Heart right ventricle (tissue), 16 donors: ENCODE measurements at regions not wholly inside any gene's neighbourhood (a gene's known extent, or its start where the extent isn't known, plus 50 kb on each side); places are given as distances from the start of the nearest gene placed in this dataset.

Source experiments
- ATAC-seq, 8 donors: fragments of 200-7000 bp; cut with Tn5 transposase; one replicate each; pipeline ENCODE4 v1.9.1; 2020; ENCODE audit warnings: mild to moderate bottlenecking in 8 of 8, moderate library complexity in 8 of 8, moderate number of reproducible peaks in 1 of 8
- DNase-seq, 2 donors: peaks; one replicate each; pipeline ENCODE4 v3.0.0-alpha.2; 2020
- H3K27ac ChIP-seq, 10 donors: fragments of 200-600 bp; sonication (generic) in 2 of 10; one replicate each; pipeline versions ENCODE4 v1.5.0 to v1.8.0; 2020 to 2022; ENCODE audit warnings: mild to moderate bottlenecking in 3 of 10
- H3K27me3 ChIP-seq, 7 donors: fragments of 200-600 bp; one replicate each; pipeline ENCODE4 v1.8.0; 2021 to 2022; ENCODE audit warnings: mild to moderate bottlenecking in 2 of 7
- H3K36me3 ChIP-seq, 9 donors: fragments of 200-600 bp; sonication (generic) in 1 of 9; one replicate each; pipeline versions ENCODE4 v1.5.0 to v1.8.0; 2020 to 2022; ENCODE audit warnings: mild to moderate bottlenecking in 2 of 9
- H3K4me1 ChIP-seq, 9 donors: fragments of 200-600 bp; sonication (generic) in 1 of 9; one replicate each; pipeline versions ENCODE4 v1.5.0 to v1.8.0; 2020 to 2022; ENCODE audit warnings: mild to moderate bottlenecking in 4 of 9
- H3K4me3 ChIP-seq, 10 donors: fragments of 200-600 bp; sonication (generic) in 2 of 10; one replicate each; pipeline versions ENCODE4 v1.5.0 to v1.8.0; 2020 to 2022; ENCODE audit warnings: mild to moderate bottlenecking in 7 of 10, moderate library complexity in 2 of 10
- H3K9me3 ChIP-seq, 11 donors: fragments of 200-600 bp in 10 of 11; sonication (generic) in 2 of 11; one replicate each; pipeline versions ENCODE4 v1.5.0 to v1.8.0; 2013 to 2022; ENCODE audit warnings: mild to moderate bottlenecking in 2 of 11, control low read depth in 1 of 11, moderate library complexity in 1 of 11
- CTCF ChIP-seq, 9 donors: fragments of 200-600 bp; sonication (generic) in 2 of 9; IDR thresholded peaks; one replicate each; pipeline versions ENCODE4 v1.5.0 to v1.8.0; 2021 to 2022; ENCODE audit warnings: antibody characterized with exemption in 9 of 9, mild to moderate bottlenecking in 5 of 9, moderate library complexity in 1 of 9
- WGBS, 2 donors: extraction: QIAGEN DNeasy Blood & Tissue Kit; methylation state at CpG; one replicate each; pipeline ENCODE4 v1.1.7; 2013; ENCODE audit warnings: inconsistent platforms in 1 of 2; 5-methylcytosine and 5-hydroxymethylcytosine counted together
- intact Hi-C, 10 donors: fragments of 100-400 bp; cut with DNase I; formaldehyde crosslinking; loops; one replicate each; pipeline versions ENCODE4 v1.11.1 to v1.14.2; 2022
- donor health status: Arrhythmogenic right ventricular cardiomyopathy.
- donor health status: ischemic (EF 13 %, LVEDD 7.1; RV severe dilation, severe dysfunction).
- donor health status: healthy with polysubstance abuse.
- donor health status: DM: no; HTN: yes; CAD: no.
- donor health status: DM: no; HTN: no; CAD: no.
- donor health status: ischemic (EF 25% LVEDD 6.9; RV normal size, moderate dysfunction).
- donor health status: ischemic (EF 25% LVEDD 5.7; RV mildly dilated, moderate dysfunction).
- donor health status: healthy.
- donor health status: DM: yes; HTN: yes; CAD: no.
- donor health status: Ischemic cardiomyopathy.
- donor health status: ischemic (EF 35%, LVEDD 5.7; RV mildly dilated, moderate dysfunction).
- donor health status: nonischemic (EF 11% LVEDD 7.7; RV severe dilation, severe dysfunction).
- donor health status: DM: yes; HTN: yes; CAD: no.
- donor health status: PGD.
- donor health status: ischemic (EF 29% LVEDD 5.4; RV normal size, mild dysfunction).
- donor health status: nonischemic (EF 23%, LVEDD 6.1; RV moderate dilation, normal function).

GRCh38 chr1:57886376-57886775 lies 462.5 kb upstream of the DAB1 start:
- Histone ChIP-seq H3K4me3 (no peak overlapping the region), H3K27me3 (peaks cover 0 to 8% (median 0%) of the 10 kb centered on the region in 7 donors), H3K27ac (no peak overlapping the region), H3K9me3 (no peaks in the 10 kb centered on the region), H3K36me3 (no peaks in the 10 kb centered on the region), H3K4me1 (no peaks in the 10 kb centered on the region)
- WGBS, 2 donors, result 81 to 84% methylated on average over 7 of the region's 7 CpGs
- ATAC-seq (no peak), DNase-seq (no peak)
- no peak for TF ChIP-seq CTCF (IDR thresholded peaks at IDR 0.05)
- intact Hi-C loops, result no loop called here

GRCh38 chr1:57883642-57883995 lies 459.8 kb upstream of the DAB1 start:
- H3K27me3 ChIP-seq, result peaks cover 0 to 11% (median 0%) of the 10 kb centered on the region in 7 donors
- H3K9me3 ChIP-seq, result no peaks in the 10 kb centered on the region
- no peak for TF ChIP-seq CTCF (IDR thresholded peaks at IDR 0.05)
- DNase-seq (no peak), ATAC-seq (no peak)
- no peak overlapping the region for H3K27ac ChIP-seq
- H3K36me3 ChIP-seq, result no peaks in the 10 kb centered on the region
- no peaks in the 10 kb centered on the region for H3K4me1 ChIP-seq
- 86 to 98% methylated on average over 4 of the region's 4 CpGs for WGBS, 2 donors
- intact Hi-C loops, result no loop called here
- H3K4me3 ChIP-seq, result no peak overlapping the region

GRCh38 chr1:57882934-57883641 lies 459.2 kb upstream of the DAB1 start:
- ATAC-seq (no peak), DNase-seq (no peak)
- WGBS, 2 donors, result 83 to 84% methylated on average over 6 of the region's 6 CpGs
- Histone ChIP-seq H3K27ac (no peak overlapping the region), H3K36me3 (no peaks in the 10 kb centered on the region), H3K4me3 (no peak overlapping the region), H3K27me3 (peaks cover 0 to 12% (median 0%) of the 10 kb centered on the region in 7 donors), H3K9me3 (no peaks in the 10 kb centered on the region), H3K4me1 (no peaks in the 10 kb centered on the region)
- intact Hi-C loops, result no loop called here
- no peak for TF ChIP-seq CTCF (IDR thresholded peaks at IDR 0.05)

GRCh38 chr1:57882072-57882471 lies 458.2 kb upstream of the DAB1 start:
- no peak for TF ChIP-seq CTCF (IDR thresholded peaks at IDR 0.05)
- peaks cover 0 to 12% (median 0%) of the 10 kb centered on the region in 7 donors for H3K27me3 ChIP-seq
- H3K36me3 ChIP-seq, result no peaks in the 10 kb centered on the region
- 67 to 79% methylated on average over 3 of the region's 3 CpGs for WGBS, 2 donors
- H3K4me1 ChIP-seq, result no peaks in the 10 kb centered on the region
- H3K4me3 ChIP-seq, result no peak overlapping the region
- ATAC-seq (no peak), DNase-seq (no peak)
- intact Hi-C loops, result no loop called here
- H3K27ac ChIP-seq, result no peak overlapping the region
- no peaks in the 10 kb centered on the region for H3K9me3 ChIP-seq
